H1 (cell line): ENCODE measurements at regions not wholly inside any gene's neighbourhood (a gene's known extent, or its start where the extent isn't known, plus 50 kb on each side); places are given as distances from the start of the nearest gene placed in this dataset.

Experiments
- E2F6 ChIP-seq: IDR thresholded peaks from 2 replicates; pipeline ENCODE4 v1.6.1; 2012; ENCODE audit warnings: inconsistent platforms

GRCh38 chr7:13627455-13627854 is 362.0 kb downstream of the ETV1 start (continued):
- TF ChIP-seq E2F6 = no peak
